ENCODE measurements at regions not wholly inside any gene's neighbourhood (a gene's known extent, or its start where the extent isn't known, plus 50 kb on each side); places are given as distances from the start of the nearest gene placed in this dataset.

- H2AFZ ChIP-seq (ENCODE audit: low read depth, low read length, poor library complexity, severe bottlenecking): peak overlapping the region; percentile 81
- no TSS peak for BruUV-seq (replicated peaks)
- ATAC-seq (peak; percentile 91), DNase-seq (ENCODE audit: low read depth, low spot score) (peak; percentile 95)
- no peak for TF ChIP-seq POLR2A (IDR thresholded peaks at IDR 0.05; ENCODE audit: borderline replicate concordance, extremely low read depth, insufficient read depth, insufficient read length)
- TF ChIP-seq REST (IDR thresholded peaks at IDR 0.05; ENCODE audit: low read depth): no peak
- peak; percentile 55; the same call in 1 of the 2 replicates for TF ChIP-seq POLR2AphosphoS5 (IDR thresholded peaks at IDR 0.05; ENCODE audit: low read depth, low read length)
- no peak for TF ChIP-seq JUND (IDR thresholded peaks at IDR 0.05)
- no peak for TF ChIP-seq EZH2phosphoT487 (IDR thresholded peaks at IDR 0.05; ENCODE audit: borderline replicate concordance)
- peak; percentile 50 for TF ChIP-seq TCF7L2 (IDR thresholded peaks at IDR 0.05; ENCODE audit: borderline replicate concordance, extremely low read depth, insufficient read depth, insufficient read length)
- TF ChIP-seq ZNF274 (IDR thresholded peaks at IDR 0.05; ENCODE audit: low read depth, low read length): no peak
- TF ChIP-seq SIN3A (IDR thresholded peaks at IDR 0.05; ENCODE audit: low read depth): no peak
- TF ChIP-seq EGR1 (IDR thresholded peaks at IDR 0.05; ENCODE audit: low read depth): no peak
- TF ChIP-seq SP1 (IDR thresholded peaks at IDR 0.05; ENCODE audit: low read depth): no peak
- TF ChIP-seq SRF (IDR thresholded peaks at IDR 0.05; ENCODE audit: low read depth): no peak
- TF ChIP-seq CTCF (IDR thresholded peaks at IDR 0.05 in 2 of 3, conservative IDR thresholded peaks at IDR 0.05 in 1 of 3; ENCODE audit: borderline replicate concordance in 1 of 3, insufficient read depth in 1 of 3, low read depth in 2 of 3, low read length in 2 of 3): peak in 2 of 3 experiments; percentile 32 to 64; a peak in 3 of 6 replicates
- peak; percentile 23 for TF ChIP-seq YY1 (IDR thresholded peaks at IDR 0.05; ENCODE audit: extremely low read depth, insufficient replicate concordance, low read depth, low read length)
- TF ChIP-seq ATF3 (IDR thresholded peaks at IDR 0.05): no peak
- no peaks in the 10 kb centered on the region for H4K20me1 ChIP-seq (ENCODE audit: insufficient read depth)
- H3K9me2 ChIP-seq (ENCODE audit: insufficient read depth): no peaks in the 10 kb centered on the region
- peak overlapping the region; percentile 80 for H3K4me2 ChIP-seq (ENCODE audit: low read length)
- no peaks in the 10 kb centered on the region for H3K36me3 ChIP-seq (ENCODE audit: control insufficient read depth in 1 of 2, insufficient read depth in 2 of 2, low read length in 2 of 2)
- peak overlapping the region; percentile 46 for H3K9ac ChIP-seq (ENCODE audit: low read length)
- ChIA-PET CTCF (interaction anchor here (1.0 to 2.0 kb wide), 4 partner anchors 80 to 887 kb away, joined by 3 to 15 read pairs (median 6); no protein-coding TSS in a partner anchor), POLR2A (interaction anchor here (0.8 to 1.9 kb wide), 3 partner anchors 11 to 656 kb away, joined by 4 to 7 read pairs (median 4); partner anchors contain the start of gene BCL2L11), RAD21 (ENCODE audit: low non-redundant PET in 1 of 2, low total read pairs in 2 of 2, uncharacterized antibody in 2 of 2, unreplicated experiment in 2 of 2) (interaction anchor here (0.5 to 1.3 kb wide), 5 partner anchors 80 to 578 kb away, joined by 3 to 7 read pairs (median 4); partner anchors contain the start of gene BCL2L11 (in 1 of the 2))
- intact Hi-C loops (cut with micrococcal nuclease): loop anchor here (2.0 to 5.0 kb wide), 3 partner anchors 82 to 672 kb away; no protein-coding TSS in a partner anchor
- peaks cover 6% of the 10 kb centered on the region; the same call in 1 of the 2 replicates for H3K27me3 ChIP-seq (ENCODE audit: insufficient read depth, low read length)
- peak overlapping the region; percentile 61 for H3K27ac ChIP-seq (ENCODE audit: low read depth, low read length)
- no peaks in the 10 kb centered on the region for H3K79me2 ChIP-seq (ENCODE audit: insufficient read depth, low read length)
- H3K4me3 ChIP-seq (replicated peaks in 1 of 2; ENCODE audit: low read depth in 1 of 2, low read length in 2 of 2): peak overlapping the region; percentile 27 to 46
- peaks cover 38 to 57% of the 10 kb centered on the region in 2 experiments for H3K4me1 ChIP-seq (ENCODE audit: control insufficient read depth in 1 of 2, insufficient read depth in 2 of 2, low read length in 2 of 2)
- H3K9me3 ChIP-seq (ENCODE audit: control insufficient read depth in 1 of 2, insufficient read depth in 1 of 2, low read depth in 1 of 2, low read length in 2 of 2): no peaks in the 10 kb centered on the region
These were observed 185.0 kb downstream of the ANAPC1 start for GRCh38 chr2:111698743-111699554.

All from HCT116 (cell line).